T-helper 2 cell treated with Interferon-gamma antibody and Interleukin-4, amounts not matched to agents 100 ng/mL and 5 ng/mL, for 36 hours (primary cell): ENCODE measurements at regions not wholly inside any gene's neighbourhood (a gene's known extent, or its start where the extent isn't known, plus 50 kb on each side); places are given as distances from the start of the nearest gene placed in this dataset.

Source experiments
- intact Hi-C: fragments of 100-400 bp; cut with micrococcal nuclease; formaldehyde crosslinking; loops from one replicate; pipeline ENCODE4 v1.15.1; 2023

GRCh38 chr1:232213928-232214327 lies 416.0 kb downstream of the SIPA1L2 start:
- intact Hi-C loops, result no loop called here

DNA sequence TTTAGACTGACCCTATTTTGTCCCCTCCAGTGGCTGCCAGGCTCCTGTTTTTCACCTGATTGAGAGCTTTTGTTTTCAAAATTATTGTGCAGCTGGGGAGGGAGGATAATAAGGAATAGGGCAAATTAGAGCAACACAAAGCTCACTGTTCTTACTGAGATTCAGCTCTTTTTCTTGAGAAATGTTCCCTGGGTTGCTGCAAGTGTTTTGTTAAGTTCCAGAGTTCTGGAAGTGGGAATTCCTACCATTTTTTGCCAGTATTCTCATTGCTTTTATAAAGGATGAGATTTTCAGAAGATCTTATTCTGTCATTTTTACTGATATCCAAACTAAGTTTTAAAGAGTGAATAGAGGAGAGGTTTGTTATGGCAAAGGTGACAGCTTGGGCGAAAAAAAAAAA lies 417.7 kb downstream of the SIPA1L2 start:
- intact Hi-C loops, result no loop called here

DNA sequence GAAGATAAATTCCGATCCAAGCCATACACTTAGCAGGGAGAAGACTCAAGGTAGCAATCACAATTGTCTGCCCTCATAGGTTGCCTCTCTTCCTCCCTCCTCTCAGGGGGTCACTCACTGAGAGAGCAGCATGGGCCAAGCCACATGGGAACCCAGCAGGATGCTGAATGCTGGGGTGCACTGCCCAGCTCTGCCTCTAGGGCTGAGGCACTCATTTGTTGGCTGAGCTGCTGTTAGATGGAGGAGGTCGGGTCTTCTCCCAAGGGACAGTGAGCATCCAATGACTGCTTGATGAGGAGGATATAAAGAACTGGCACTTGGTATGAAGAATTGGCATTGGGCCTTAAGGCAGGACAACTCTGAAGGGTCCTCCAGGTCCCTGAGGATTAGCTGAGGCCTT lies 418.8 kb downstream of the SIPA1L2 start:
- intact Hi-C loops, result no loop called here

- intact Hi-C loops, result no loop called here
Observed at GRCh38 chr1:232209357-232209756, 420.6 kb downstream of the SIPA1L2 start.

GRCh38 chr1:232207073-232207866 lies 422.7 kb downstream of the SIPA1L2 start:
- intact Hi-C loops, result no loop called here

GRCh38 chr1:232204269-232204668 lies 425.7 kb downstream of the SIPA1L2 start:
- intact Hi-C loops, result no loop called here

DNA sequence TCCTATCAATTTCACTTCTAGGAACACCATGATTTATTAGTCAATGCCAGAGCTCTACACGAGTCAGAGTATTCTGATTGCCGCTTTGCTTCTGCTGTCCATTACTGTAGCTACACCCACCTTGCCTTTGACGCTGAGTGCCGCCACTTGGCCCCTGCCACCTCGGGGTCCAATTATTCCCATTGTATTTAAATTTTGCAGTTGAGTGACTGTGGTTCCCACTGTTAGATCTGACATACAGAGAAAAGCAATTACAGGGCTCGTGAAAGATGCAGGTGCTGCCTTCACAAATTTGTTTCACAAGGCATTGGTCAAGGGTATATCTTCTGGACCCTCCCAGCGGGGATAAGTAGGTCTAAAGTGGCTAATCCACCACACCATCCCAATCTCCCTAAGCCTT lies 428.9 kb downstream of the SIPA1L2 start:
- intact Hi-C loops, result no loop called here

DNA sequence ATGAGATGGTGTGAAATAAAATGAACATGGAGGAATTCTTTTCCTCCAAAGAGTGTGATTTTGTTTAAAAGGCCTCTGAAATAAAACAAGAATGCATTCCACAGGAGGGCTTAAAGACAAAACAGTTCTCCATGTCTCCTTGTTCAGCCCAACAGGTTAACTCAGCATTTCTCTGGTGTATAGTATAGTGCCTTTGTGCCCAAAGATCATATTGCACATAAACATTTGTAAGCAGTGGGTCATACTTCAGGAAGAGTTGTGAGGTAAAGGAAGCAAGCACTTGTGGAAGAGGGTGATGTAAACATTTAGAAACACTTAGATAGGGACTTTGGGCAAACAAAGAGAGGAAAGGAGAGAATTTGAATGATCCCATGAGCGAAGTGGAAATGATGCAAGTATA lies 433.9 kb downstream of the SIPA1L2 start:
- intact Hi-C loops, result no loop called here

DNA sequence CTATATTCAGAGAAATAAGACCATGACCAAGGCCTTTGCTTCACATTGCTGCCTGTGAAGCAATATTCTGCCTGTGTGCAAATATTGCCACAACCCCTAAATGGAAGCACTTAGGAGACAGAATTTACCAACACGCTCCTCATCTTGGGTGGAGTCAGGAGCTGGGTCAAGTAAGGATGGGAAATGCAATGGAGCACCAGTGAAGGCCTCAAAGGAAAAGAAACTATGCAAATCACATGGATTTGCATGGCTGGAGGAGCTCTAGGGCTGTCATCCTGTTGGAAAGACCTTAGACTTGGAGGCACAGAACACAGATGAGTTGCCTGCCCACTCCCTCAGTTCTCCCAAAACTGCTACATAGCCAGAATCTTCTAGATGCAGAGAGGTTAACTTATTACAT lies 435.5 kb downstream of the SIPA1L2 start:
- intact Hi-C loops, result no loop called here

DNA sequence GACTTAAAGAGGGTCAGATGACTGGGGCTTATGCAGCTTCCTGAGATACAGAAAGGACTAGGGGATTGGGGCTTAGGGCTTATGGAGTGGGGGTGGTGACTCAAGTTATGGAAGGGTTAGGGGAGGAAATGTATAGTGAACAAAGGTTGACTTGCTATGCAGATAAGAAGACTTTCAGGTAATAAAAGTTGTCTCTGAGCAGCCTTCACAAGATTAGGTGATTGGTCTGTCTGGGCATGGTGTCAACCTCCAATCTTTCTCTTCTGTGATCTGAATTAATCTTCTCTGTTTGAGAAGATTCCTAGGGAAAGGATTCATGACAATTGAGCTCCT lies 436.5 kb downstream of the SIPA1L2 start:
- intact Hi-C loops, result no loop called here

GRCh38 chr1:232192781-232193450 lies 437.0 kb downstream of the SIPA1L2 start:
- intact Hi-C loops, result no loop called here

DNA sequence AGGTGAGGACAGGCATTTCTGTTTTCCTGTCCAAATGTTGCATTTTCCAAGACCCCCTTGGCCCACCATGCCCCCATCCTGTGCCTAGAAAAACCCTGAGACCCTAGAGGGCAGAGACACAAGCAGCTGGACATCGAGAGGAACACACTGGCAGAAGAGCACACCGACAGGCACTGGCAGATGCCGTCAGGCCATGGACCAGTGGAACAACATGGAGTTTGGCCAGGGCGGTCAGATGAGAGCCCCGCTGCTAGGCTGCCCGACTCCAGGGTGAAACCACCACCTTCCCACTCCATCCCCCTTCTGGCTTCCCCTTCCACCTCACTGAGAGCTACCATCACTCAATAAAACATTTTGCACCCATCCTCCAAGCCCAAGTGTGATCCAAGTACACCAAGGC lies 438.4 kb downstream of the SIPA1L2 start:
- intact Hi-C loops, result no loop called here

DNA sequence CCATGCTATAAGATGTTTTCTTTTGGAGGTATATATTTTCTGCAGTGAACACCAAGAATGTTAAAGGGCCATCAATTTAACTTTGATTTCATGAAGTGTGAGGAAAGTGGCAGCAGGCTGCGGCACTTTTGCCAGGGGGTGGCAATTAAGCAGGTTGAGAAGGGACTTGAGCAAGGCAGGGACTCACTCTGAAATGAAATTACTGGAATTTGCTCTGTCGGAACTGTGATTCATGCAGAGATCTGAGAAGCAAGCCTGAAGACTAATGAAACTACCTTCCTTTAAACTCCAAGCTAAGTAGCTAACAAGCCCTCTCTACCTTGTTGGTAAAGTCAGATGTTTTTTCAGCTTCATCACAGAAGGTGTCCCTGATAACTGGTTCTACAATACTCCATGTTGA lies 441.6 kb downstream of the SIPA1L2 start:
- intact Hi-C loops, result no loop called here

- intact Hi-C loops, result no loop called here
Observed at GRCh38 chr1:232186931-232187330, 443.0 kb downstream of the SIPA1L2 start.

DNA sequence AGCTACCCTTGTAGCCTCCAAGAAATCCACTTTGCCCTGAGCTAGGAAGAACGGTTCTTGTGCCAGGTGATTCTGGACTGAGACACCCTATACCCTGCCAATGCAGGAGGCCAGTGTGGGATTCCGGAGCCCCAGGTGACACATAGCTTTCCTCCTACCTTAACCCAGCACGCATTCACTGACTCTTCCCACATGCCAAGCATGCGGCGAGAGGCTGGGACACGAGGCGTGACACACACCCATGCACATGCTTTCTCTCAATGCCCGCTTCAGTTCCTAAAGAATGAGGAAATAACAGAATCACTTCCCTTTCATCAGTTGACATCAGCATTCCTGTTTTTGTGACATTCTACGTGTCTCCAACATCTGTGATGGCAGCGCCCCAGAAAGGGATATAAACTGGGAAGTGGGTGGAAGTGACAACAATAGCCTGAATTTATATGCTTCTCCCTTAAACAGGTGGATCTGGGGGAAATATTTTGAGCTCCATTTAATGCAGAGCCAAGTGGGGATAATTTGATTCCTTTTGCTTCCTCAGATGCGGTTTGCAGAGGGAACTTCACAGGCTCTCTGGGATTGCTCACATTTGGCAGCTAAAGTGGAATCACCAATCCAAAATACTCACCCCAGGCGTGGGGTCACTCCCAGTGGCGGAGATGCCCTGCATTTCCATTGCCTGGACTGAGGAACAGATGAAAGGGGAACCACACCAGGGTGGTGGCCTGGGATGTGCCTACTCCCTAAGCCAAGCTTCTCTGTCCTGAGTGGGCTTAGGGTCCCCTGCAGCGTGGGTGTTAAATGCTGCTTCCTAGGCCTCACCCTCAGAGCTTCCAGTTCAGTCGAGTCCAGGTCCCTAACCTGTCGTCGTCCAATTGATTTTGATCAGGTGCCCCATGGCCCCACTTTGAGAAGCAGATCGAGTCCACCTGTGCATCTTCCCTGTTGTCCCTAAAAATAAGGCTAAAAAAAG lies 445.1 kb downstream of the SIPA1L2 start:
- intact Hi-C loops, result no loop called here

GRCh38 chr1:232183802-232184201 lies 446.1 kb downstream of the SIPA1L2 start:
- intact Hi-C loops, result no loop called here

DNA sequence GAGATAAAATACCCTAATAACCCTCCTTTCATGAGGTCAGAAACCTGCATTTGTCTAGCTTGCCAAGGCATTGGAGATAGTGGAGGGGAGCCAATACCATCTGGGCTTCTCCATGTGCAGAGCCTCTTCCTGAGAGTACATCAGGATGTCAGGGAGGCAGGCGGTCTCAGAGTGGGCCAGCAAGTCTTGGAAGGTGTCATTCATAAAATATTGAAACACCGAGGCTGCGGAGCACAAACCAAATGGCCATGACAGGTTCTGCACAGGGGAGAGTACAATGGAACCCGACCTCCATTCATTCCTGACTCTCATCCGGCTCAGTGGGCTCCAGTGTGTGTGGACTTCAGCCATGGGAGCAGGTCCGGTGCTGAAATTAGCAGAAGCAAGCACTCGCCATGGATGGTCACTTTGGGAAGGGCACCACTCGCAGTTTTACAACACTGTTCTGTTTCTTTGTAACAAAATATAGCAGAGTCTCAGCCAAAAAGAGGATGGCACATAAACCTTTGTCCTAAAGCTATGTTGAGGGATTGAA lies 446.6 kb downstream of the SIPA1L2 start:
- intact Hi-C loops, result no loop called here

DNA sequence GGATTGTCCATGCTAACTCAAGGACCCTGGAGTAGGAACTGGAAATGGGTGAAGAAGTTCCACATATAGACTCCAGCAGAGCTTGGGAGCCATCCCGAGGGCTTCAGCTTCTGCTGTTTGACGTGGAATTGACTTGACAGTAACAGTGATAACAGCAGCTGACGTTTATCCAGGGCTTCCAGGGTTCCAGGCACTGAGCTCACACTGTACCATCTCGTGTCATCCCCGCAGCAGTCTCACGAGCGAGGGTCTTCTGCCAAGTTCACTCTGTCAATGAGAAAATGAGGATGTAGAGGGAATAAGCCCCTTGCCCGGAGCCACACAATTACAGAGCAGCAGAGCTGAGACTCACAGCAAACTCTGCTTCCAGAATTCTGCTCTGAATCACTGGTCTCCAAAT lies 447.7 kb downstream of the SIPA1L2 start:
- intact Hi-C loops, result no loop called here

- intact Hi-C loops, result no loop called here
Observed at GRCh38 chr1:232180779-232181136, 449.2 kb downstream of the SIPA1L2 start.

GRCh38 chr1:232179896-232180778 lies 449.8 kb downstream of the SIPA1L2 start:
- intact Hi-C loops, result no loop called here

GRCh38 chr1:232178191-232178590 lies 451.7 kb downstream of the SIPA1L2 start:
- intact Hi-C loops, result no loop called here
